ENCODE measurements at regions not wholly inside any gene's neighbourhood (a gene's known extent, or its start where the extent isn't known, plus 50 kb on each side); places are given as distances from the start of the nearest gene placed in this dataset.

GRCh38 chr3:127475975-127476705 is 114.4 kb downstream of the TPRA1 start:
- Histone ChIP-seq H3K79me2 (ENCODE audit: insufficient read depth, low read length) (no peaks in the 10 kb centered on the region), H3K9ac (ENCODE audit: insufficient read depth, low read length, poor library complexity, severe bottlenecking) (no peak overlapping the region), H3K4me2 (replicated peaks; ENCODE audit: extremely low read depth, low read length, poor library complexity, severe bottlenecking) (no peak overlapping the region), H4K20me1 (ENCODE audit: insufficient read depth, low read length) (no peaks in the 10 kb centered on the region), H3K4me1 (ENCODE audit: control insufficient read depth in 1 of 2, insufficient read depth in 2 of 2, low read length in 2 of 2) (no peaks in the 10 kb centered on the region), H2AFZ (ENCODE audit: insufficient read depth, low read depth, low read length, poor library complexity, severe bottlenecking) (no peak overlapping the region), H3K4me3 (replicated peaks in 1 of 3; ENCODE audit: low read depth in 2 of 3, low read length in 3 of 3) (no peak overlapping the region), H3K36me3 (replicated peaks in 1 of 2; ENCODE audit: control insufficient read depth in 1 of 2, insufficient read depth in 2 of 2, low read length in 2 of 2) (no peaks in the 10 kb centered on the region), H3K27me3 (ENCODE audit: control insufficient read depth in 2 of 2, insufficient read depth in 2 of 2, low read length in 2 of 2) (no peaks in the 10 kb centered on the region), H3K27ac (ENCODE audit: low read depth in 1 of 2, low read length in 2 of 2) (no peak overlapping the region), H3K9me3 (replicated peaks in 1 of 2; ENCODE audit: control insufficient read depth in 1 of 2, insufficient read depth in 1 of 2, low read length in 2 of 2) (no peaks in the 10 kb centered on the region)
- no peaks in the 10 kb centered on the region for H3K4me1 Mint-ChIP-seq
- H3K4me3 Mint-ChIP-seq = no peak overlapping the region
- no peak for TF ChIP-seq CTCF (IDR thresholded peaks at IDR 0.05)
- H3K9me3 Mint-ChIP-seq = no peaks in the 10 kb centered on the region
- H3K27me3 Mint-ChIP-seq (ENCODE audit: low read depth in 3 of 3) = peaks cover 4 to 15% (median 12%) of the 10 kb centered on the region in 3 donors
- intact Hi-C loops (cut with micrococcal nuclease) = no loop called here
- H3K36me3 Mint-ChIP-seq = no peaks in the 10 kb centered on the region
- WGBS (ENCODE audit: insufficient coverage) = 95% methylated on average over 5 of the region's 6 CpGs
- H3K27ac Mint-ChIP-seq = no peak overlapping the region
- no peak for DNase-seq

- TF ChIP-seq CTCF (IDR thresholded peaks at IDR 0.05) = no peak
- DNase-seq = no peak
These were observed 115.1 kb downstream of the TPRA1 start for GRCh38 chr3:127475391-127475790.

More at GRCh38 chr3:127475391-127475790, 115.1 kb downstream of the TPRA1 start:
- Histone ChIP-seq H3K4me2 (replicated peaks; ENCODE audit: extremely low read depth, low read length, poor library complexity, severe bottlenecking) (no peak overlapping the region), H3K36me3 (replicated peaks in 1 of 2; ENCODE audit: control insufficient read depth in 1 of 2, insufficient read depth in 2 of 2, low read length in 2 of 2) (no peaks in the 10 kb centered on the region), H3K4me3 (replicated peaks in 1 of 3; ENCODE audit: low read depth in 2 of 3, low read length in 3 of 3) (no peak overlapping the region), H3K79me2 (ENCODE audit: insufficient read depth, low read length) (no peaks in the 10 kb centered on the region), H4K20me1 (ENCODE audit: insufficient read depth, low read length) (no peaks in the 10 kb centered on the region), H3K27ac (ENCODE audit: low read depth in 1 of 2, low read length in 2 of 2) (no peak overlapping the region), H2AFZ (ENCODE audit: insufficient read depth, low read depth, low read length, poor library complexity, severe bottlenecking) (no peak overlapping the region), H3K9ac (ENCODE audit: insufficient read depth, low read length, poor library complexity, severe bottlenecking) (no peak overlapping the region), H3K27me3 (ENCODE audit: control insufficient read depth in 2 of 2, insufficient read depth in 2 of 2, low read length in 2 of 2) (no peaks in the 10 kb centered on the region), H3K9me3 (replicated peaks in 1 of 2; ENCODE audit: control insufficient read depth in 1 of 2, insufficient read depth in 1 of 2, low read length in 2 of 2) (no peaks in the 10 kb centered on the region), H3K4me1 (ENCODE audit: control insufficient read depth in 1 of 2, insufficient read depth in 2 of 2, low read length in 2 of 2) (no peaks in the 10 kb centered on the region)
- 81% methylated on average over 5 of the region's 7 CpGs for WGBS (ENCODE audit: insufficient coverage)
- no peaks in the 10 kb centered on the region for H3K4me1 Mint-ChIP-seq
- intact Hi-C loops (cut with micrococcal nuclease) = no loop called here
- peaks cover 6 to 14% (median 13%) of the 10 kb centered on the region in 3 donors for H3K27me3 Mint-ChIP-seq (ENCODE audit: low read depth in 3 of 3)
- H3K36me3 Mint-ChIP-seq = no peaks in the 10 kb centered on the region
- no peaks in the 10 kb centered on the region for H3K9me3 Mint-ChIP-seq
- no peak overlapping the region for H3K27ac Mint-ChIP-seq
- H3K4me3 Mint-ChIP-seq = no peak overlapping the region
